ENCODE measurements at regions not wholly inside any gene's neighbourhood (a gene's known extent, or its start where the extent isn't known, plus 50 kb on each side); places are given as distances from the start of the nearest gene placed in this dataset.
"Not testable (repeated sequence)": the region's sequence is repeated elsewhere in the genome, so short reads cannot be mapped to it uniquely, and the experiment has no call there.

DNA sequence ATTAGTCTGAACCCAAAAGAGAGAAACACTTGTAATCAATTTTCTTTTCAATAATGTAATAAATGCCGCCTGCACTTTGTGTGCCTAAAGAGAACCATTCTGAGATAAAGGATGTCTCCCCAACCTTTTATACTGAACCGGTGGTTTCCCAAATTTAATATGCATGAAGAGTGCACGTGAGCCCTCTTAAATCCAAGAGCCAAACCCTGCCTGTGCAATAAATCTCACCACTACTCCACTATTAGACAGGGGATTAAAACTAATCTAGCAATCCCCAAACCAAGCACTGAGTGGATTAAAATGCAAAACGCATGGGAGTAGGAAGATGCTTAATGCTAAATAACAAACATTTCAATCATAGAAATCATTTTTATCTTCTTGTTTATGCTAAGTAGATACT lies 351.0 kb upstream of the PSMD7 start:
- Histone ChIP-seq H3K27ac (ENCODE audit: low read depth in 2 of 2, low read length in 2 of 2) (no peak overlapping the region), H3K4me3 (ENCODE audit: low read length in 2 of 2) (no peak overlapping the region), H3K9me3 (ENCODE audit: control insufficient read depth in 2 of 2, low read length in 2 of 2) (no peaks in the 10 kb centered on the region), H3K27me3 (ENCODE audit: control insufficient read depth in 2 of 2, insufficient read depth in 2 of 2, low read length in 2 of 2) (no peaks in the 10 kb centered on the region), H3K36me3 (ENCODE audit: control insufficient read depth in 2 of 2, insufficient read depth in 2 of 2, low read length in 2 of 2) (no peaks in the 10 kb centered on the region), H3K9ac (ENCODE audit: low read depth in 1 of 2, low read length in 2 of 2) (no peak overlapping the region), H3K4me1 (ENCODE audit: control insufficient read depth in 2 of 2, insufficient read depth in 2 of 2, low read length in 2 of 2) (peaks cover 0 to 9% of the 10 kb centered on the region in 2 donors)

DNA sequence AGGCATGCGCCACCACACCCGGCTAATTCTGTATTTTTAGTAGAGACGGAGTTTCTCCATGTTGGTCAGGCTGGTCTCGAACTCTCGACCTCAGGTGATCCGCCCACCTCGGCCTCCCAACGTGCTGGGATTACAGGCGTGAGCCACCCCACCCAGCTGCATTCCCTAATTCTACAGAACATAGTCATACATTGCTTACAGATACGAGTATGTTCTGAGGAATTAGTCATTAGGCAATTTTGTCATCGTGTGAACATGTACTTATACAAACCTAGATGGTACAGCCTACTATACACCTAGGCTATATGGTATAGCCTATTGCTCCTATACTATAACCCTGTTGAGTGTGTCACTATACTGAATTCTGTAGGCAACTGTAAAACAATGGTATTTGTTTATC lies 353.4 kb upstream of the PSMD7 start:
- not testable (repeated sequence) for H3K9ac ChIP-seq (ENCODE audit: low read depth in 1 of 2, low read length in 2 of 2); H3K27ac ChIP-seq (ENCODE audit: low read depth in 2 of 2, low read length in 2 of 2); H3K9me3 ChIP-seq (ENCODE audit: control insufficient read depth in 2 of 2, low read length in 2 of 2); H3K27me3 ChIP-seq (ENCODE audit: control insufficient read depth in 2 of 2, insufficient read depth in 2 of 2, low read length in 2 of 2); H3K4me3 ChIP-seq (ENCODE audit: low read length in 2 of 2); H3K36me3 ChIP-seq (ENCODE audit: control insufficient read depth in 2 of 2, insufficient read depth in 2 of 2, low read length in 2 of 2); H3K4me1 ChIP-seq (ENCODE audit: control insufficient read depth in 2 of 2, insufficient read depth in 2 of 2, low read length in 2 of 2)

DNA sequence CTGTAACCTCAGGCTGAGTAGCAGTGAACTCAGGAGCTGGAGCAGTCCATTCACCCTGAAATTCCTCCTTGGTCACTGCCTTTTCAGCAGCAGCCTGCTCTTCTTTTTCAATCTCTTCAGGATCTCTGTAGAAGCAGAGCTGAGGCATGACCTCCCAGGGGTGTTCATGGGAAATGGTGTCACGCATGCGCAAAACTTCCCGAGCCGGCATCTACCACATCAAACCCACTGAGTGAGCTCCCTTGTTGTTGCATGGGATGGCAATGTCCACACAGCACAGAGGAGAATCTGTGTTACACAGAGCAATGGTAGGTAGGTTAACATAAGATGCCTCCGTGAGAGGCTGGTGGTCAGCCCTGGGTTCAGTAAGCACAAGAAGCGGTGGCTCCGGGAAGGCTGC lies 355.8 kb upstream of the PSMD7 start:
- not testable (repeated sequence) for H3K9me3 ChIP-seq (ENCODE audit: control insufficient read depth in 2 of 2, low read length in 2 of 2); H3K4me3 ChIP-seq (ENCODE audit: low read length in 2 of 2); H3K9ac ChIP-seq (ENCODE audit: low read depth in 1 of 2, low read length in 2 of 2); H3K4me1 ChIP-seq (ENCODE audit: control insufficient read depth in 2 of 2, insufficient read depth in 2 of 2, low read length in 2 of 2); H3K27ac ChIP-seq (ENCODE audit: low read depth in 2 of 2, low read length in 2 of 2); H3K36me3 ChIP-seq (ENCODE audit: control insufficient read depth in 2 of 2, insufficient read depth in 2 of 2, low read length in 2 of 2); H3K27me3 ChIP-seq (ENCODE audit: control insufficient read depth in 2 of 2, insufficient read depth in 2 of 2, low read length in 2 of 2)

DNA sequence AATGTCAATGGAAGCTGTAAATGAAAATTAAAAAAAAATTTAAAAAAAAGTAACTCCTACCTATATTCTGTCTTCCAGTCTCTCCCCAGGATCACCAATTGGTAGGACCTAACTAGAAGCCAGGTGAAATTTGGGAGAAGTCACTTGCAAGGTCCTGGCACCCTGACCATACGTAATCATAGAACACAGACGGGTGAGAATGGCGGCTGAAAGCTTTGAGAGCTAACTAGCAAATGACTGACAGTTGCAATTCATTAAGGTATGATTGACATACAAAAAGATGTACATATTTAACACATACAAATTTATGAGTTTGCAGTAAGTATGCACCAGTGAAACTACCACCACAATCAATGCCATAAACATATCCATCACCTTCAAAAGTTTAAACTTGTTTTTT lies 372.7 kb upstream of the PSMD7 start:
- H3K9me3 ChIP-seq (ENCODE audit: control insufficient read depth in 2 of 2, low read length in 2 of 2), result no peaks in the 10 kb centered on the region
- H3K9ac ChIP-seq (ENCODE audit: low read depth in 1 of 2, low read length in 2 of 2), result no peak overlapping the region
- no peaks in the 10 kb centered on the region for H3K27me3 ChIP-seq (ENCODE audit: control insufficient read depth in 2 of 2, insufficient read depth in 2 of 2, low read length in 2 of 2)
- H3K4me1 ChIP-seq (ENCODE audit: control insufficient read depth in 2 of 2, insufficient read depth in 2 of 2, low read length in 2 of 2), result no peaks in the 10 kb centered on the region
- H3K36me3 ChIP-seq (ENCODE audit: control insufficient read depth in 2 of 2, insufficient read depth in 2 of 2, low read length in 2 of 2), result no peaks in the 10 kb centered on the region
- H3K4me3 ChIP-seq (ENCODE audit: low read length in 2 of 2), result no peak overlapping the region
- H3K27ac ChIP-seq (ENCODE audit: low read depth in 2 of 2, low read length in 2 of 2), result no peak overlapping the region

DNA sequence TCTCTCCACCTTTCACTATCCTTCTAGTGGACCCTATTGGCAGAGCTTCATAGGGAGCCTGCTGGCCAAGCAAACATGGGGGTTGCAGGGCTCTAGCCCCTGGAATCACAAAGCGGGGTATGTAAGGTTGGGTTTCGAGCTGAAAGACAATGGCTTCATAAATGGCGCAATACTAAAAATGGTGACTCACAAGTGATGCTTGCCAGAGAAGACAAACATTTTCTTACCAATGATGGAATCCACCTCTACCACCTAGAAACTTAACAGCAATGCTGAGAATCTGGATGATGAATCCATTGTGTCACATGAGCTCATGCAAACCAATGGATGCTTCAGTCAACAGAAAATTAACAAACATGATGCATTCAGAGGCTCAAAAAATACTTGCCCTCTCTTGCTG lies 375.3 kb upstream of the PSMD7 start:
- no peaks in the 10 kb centered on the region for H3K9me3 ChIP-seq (ENCODE audit: control insufficient read depth in 2 of 2, low read length in 2 of 2)
- H3K9ac ChIP-seq (ENCODE audit: low read depth in 1 of 2, low read length in 2 of 2), result no peak overlapping the region
- H3K4me1 ChIP-seq (ENCODE audit: control insufficient read depth in 2 of 2, insufficient read depth in 2 of 2, low read length in 2 of 2), result no peaks in the 10 kb centered on the region
- no peaks in the 10 kb centered on the region for H3K27me3 ChIP-seq (ENCODE audit: control insufficient read depth in 2 of 2, insufficient read depth in 2 of 2, low read length in 2 of 2)
- H3K4me3 ChIP-seq (ENCODE audit: low read length in 2 of 2), result no peak overlapping the region
- no peaks in the 10 kb centered on the region for H3K36me3 ChIP-seq (ENCODE audit: control insufficient read depth in 2 of 2, insufficient read depth in 2 of 2, low read length in 2 of 2)
- H3K27ac ChIP-seq (ENCODE audit: low read depth in 2 of 2, low read length in 2 of 2), result no peak overlapping the region

DNA sequence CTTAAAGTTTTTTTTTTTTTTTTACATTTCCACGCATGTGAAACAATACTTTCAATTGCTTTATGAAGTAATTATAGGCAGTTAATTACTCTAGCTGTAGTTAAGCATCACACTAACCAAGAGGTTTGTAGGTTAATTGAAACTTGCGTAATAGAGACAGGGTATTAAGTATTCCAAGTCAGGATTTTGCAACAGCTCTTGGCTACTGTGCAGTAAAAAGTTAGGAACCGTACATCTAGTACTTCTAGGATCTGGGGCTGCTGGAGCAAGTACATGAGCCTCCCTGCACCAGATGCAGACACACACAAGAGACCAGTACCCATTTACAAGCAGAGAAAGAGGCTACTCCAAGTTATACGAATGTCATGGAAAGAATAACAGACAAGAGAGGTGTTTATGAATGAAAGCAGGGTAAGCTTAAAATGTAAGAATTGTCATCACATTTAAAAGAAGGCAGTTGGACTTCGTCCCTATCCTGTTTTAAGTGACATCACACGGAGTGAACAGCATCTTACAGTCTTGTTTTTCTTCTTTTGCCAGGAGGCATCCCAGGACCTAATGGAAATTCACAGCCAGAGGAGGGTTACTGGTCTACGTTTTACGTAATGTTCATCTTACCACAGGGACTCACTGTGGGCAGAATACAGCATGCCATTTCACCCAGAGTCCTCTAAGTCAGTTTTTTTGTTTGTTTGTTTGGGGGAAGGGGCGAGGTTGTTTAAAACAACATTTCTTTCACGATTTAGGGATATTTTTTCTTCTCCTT lies 379.6 kb upstream of the PSMD7 start:
- Histone ChIP-seq H3K27ac (ENCODE audit: low read depth in 2 of 2, low read length in 2 of 2) (no peak overlapping the region), H3K4me3 (ENCODE audit: low read length in 2 of 2) (no peak overlapping the region), H3K36me3 (ENCODE audit: control insufficient read depth in 2 of 2, insufficient read depth in 2 of 2, low read length in 2 of 2) (no peaks in the 10 kb centered on the region), H3K9ac (ENCODE audit: low read depth in 1 of 2, low read length in 2 of 2) (no peak overlapping the region), H3K27me3 (ENCODE audit: control insufficient read depth in 2 of 2, insufficient read depth in 2 of 2, low read length in 2 of 2) (no peaks in the 10 kb centered on the region), H3K4me1 (ENCODE audit: control insufficient read depth in 2 of 2, insufficient read depth in 2 of 2, low read length in 2 of 2) (no peaks in the 10 kb centered on the region), H3K9me3 (ENCODE audit: control insufficient read depth in 2 of 2, low read length in 2 of 2) (no peaks in the 10 kb centered on the region)

DNA sequence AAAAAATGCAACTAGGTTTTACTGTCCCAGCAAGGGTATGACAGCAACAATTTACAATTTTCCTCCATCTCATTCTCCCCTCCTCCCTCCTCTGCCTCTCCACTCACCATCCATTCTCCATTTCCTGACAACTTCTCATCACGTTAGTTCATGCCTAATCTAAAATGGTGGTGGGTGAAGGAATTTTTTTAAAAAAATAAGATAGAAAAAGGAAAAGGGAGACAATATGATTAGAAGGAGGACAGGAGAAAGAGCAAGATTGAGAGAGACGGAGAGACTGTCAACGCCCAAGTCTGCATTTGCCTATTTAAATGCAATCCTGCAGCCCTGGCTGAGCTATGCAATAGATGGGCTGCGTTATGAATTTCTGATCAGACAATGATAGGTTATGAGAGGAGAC lies 380.7 kb upstream of the PSMD7 start:
- no peak overlapping the region for H3K9ac ChIP-seq (ENCODE audit: low read depth in 1 of 2, low read length in 2 of 2)
- H3K27me3 ChIP-seq (ENCODE audit: control insufficient read depth in 2 of 2, insufficient read depth in 2 of 2, low read length in 2 of 2), result no peaks in the 10 kb centered on the region
- no peaks in the 10 kb centered on the region for H3K4me1 ChIP-seq (ENCODE audit: control insufficient read depth in 2 of 2, insufficient read depth in 2 of 2, low read length in 2 of 2)
- no peak overlapping the region for H3K4me3 ChIP-seq (ENCODE audit: low read length in 2 of 2)
- no peaks in the 10 kb centered on the region for H3K36me3 ChIP-seq (ENCODE audit: control insufficient read depth in 2 of 2, insufficient read depth in 2 of 2, low read length in 2 of 2)
- H3K9me3 ChIP-seq (ENCODE audit: control insufficient read depth in 2 of 2, low read length in 2 of 2), result no peaks in the 10 kb centered on the region
- no peak overlapping the region for H3K27ac ChIP-seq (ENCODE audit: low read depth in 2 of 2, low read length in 2 of 2)

DNA sequence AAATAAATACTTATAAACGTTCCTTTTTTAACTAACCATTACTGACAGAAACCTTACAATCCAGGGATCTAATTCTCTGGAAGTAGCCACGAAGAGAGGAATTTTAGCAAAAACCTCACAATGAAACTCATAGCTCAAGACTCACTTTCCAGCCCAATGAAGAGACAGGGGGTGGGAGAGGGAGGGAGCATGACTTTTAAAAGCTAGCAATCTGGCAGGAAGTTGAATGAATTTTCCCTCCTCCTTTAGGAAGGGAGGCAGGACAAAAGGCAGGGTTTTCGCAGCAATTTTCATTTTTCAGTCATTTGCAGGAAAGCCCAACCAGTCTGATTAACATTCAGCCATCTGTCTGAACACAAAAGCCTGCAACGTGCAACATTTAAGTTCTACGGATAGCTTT lies 381.5 kb upstream of the PSMD7 start:
- Histone ChIP-seq H3K4me3 (ENCODE audit: low read length in 2 of 2) (no peak overlapping the region), H3K27ac (ENCODE audit: low read depth in 2 of 2, low read length in 2 of 2) (no peak overlapping the region), H3K4me1 (ENCODE audit: control insufficient read depth in 2 of 2, insufficient read depth in 2 of 2, low read length in 2 of 2) (no peaks in the 10 kb centered on the region), H3K36me3 (ENCODE audit: control insufficient read depth in 2 of 2, insufficient read depth in 2 of 2, low read length in 2 of 2) (no peaks in the 10 kb centered on the region), H3K27me3 (ENCODE audit: control insufficient read depth in 2 of 2, insufficient read depth in 2 of 2, low read length in 2 of 2) (no peaks in the 10 kb centered on the region), H3K9me3 (ENCODE audit: control insufficient read depth in 2 of 2, low read length in 2 of 2) (no peaks in the 10 kb centered on the region), H3K9ac (ENCODE audit: low read depth in 1 of 2, low read length in 2 of 2) (no peak overlapping the region)

DNA sequence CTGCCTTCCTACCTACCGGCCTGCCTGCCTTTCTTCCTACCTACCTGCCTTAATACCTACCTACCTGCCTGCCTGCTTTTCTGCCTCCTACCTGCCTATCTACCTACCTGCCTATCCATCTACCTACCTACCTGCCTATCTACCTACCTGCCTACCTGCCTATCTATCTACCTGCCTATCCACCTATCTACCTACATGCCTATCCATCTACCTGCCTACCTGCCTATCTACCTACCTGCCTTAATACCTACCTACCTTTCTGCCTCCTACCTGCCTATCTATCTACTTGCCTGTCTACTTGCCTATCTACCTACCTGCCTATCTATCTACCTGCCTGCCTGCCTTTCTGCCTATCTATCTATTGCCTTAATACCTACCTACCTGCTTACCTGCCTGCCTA lies 383.8 kb upstream of the PSMD7 start:
- no peak overlapping the region for H3K9ac ChIP-seq (ENCODE audit: low read depth in 1 of 2, low read length in 2 of 2)
- H3K4me1 ChIP-seq (ENCODE audit: control insufficient read depth in 2 of 2, insufficient read depth in 2 of 2, low read length in 2 of 2), result no peaks in the 10 kb centered on the region
- H3K27me3 ChIP-seq (ENCODE audit: control insufficient read depth in 2 of 2, insufficient read depth in 2 of 2, low read length in 2 of 2), result no peaks in the 10 kb centered on the region
- H3K36me3 ChIP-seq (ENCODE audit: control insufficient read depth in 2 of 2, insufficient read depth in 2 of 2, low read length in 2 of 2), result no peaks in the 10 kb centered on the region
- H3K9me3 ChIP-seq (ENCODE audit: control insufficient read depth in 2 of 2, low read length in 2 of 2), result no peaks in the 10 kb centered on the region
- no peak overlapping the region for H3K27ac ChIP-seq (ENCODE audit: low read depth in 2 of 2, low read length in 2 of 2)
- H3K4me3 ChIP-seq (ENCODE audit: low read length in 2 of 2), result no peak overlapping the region

DNA sequence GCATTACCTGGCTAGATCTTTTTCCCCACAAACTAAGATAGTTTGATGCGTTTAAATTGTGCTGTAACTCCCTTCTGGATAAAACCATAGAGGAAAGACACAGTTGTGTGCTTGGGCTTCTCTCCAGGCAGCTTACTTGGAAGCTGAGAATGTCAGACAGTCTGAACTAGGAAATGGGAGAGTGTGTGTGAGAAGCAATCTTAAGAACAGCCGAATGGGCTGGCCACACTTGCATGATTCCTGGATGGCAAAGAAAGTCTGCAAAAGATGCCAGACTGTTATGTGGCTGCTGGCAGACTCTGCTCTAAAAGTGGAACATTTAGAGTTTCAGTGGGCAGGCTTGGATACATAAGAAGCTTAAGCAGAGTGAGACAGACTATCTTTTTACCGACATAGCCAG lies 384.3 kb upstream of the PSMD7 start:
- H3K27ac ChIP-seq (ENCODE audit: low read depth in 2 of 2, low read length in 2 of 2), result no peak overlapping the region
- H3K9me3 ChIP-seq (ENCODE audit: control insufficient read depth in 2 of 2, low read length in 2 of 2), result no peaks in the 10 kb centered on the region
- H3K4me1 ChIP-seq (ENCODE audit: control insufficient read depth in 2 of 2, insufficient read depth in 2 of 2, low read length in 2 of 2), result no peaks in the 10 kb centered on the region
- no peak overlapping the region for H3K9ac ChIP-seq (ENCODE audit: low read depth in 1 of 2, low read length in 2 of 2)
- no peak overlapping the region for H3K4me3 ChIP-seq (ENCODE audit: low read length in 2 of 2)
- no peaks in the 10 kb centered on the region for H3K27me3 ChIP-seq (ENCODE audit: control insufficient read depth in 2 of 2, insufficient read depth in 2 of 2, low read length in 2 of 2)
- no peaks in the 10 kb centered on the region for H3K36me3 ChIP-seq (ENCODE audit: control insufficient read depth in 2 of 2, insufficient read depth in 2 of 2, low read length in 2 of 2)
